ENCODE measurements at regions not wholly inside any gene's neighbourhood (a gene's known extent, or its start where the extent isn't known, plus 50 kb on each side); places are given as distances from the start of the nearest gene placed in this dataset.

GRCh38 chr18:46408334-46408987 is 248.6 kb downstream of the LOXHD1 start:
- Mint-ChIP-seq H3K9me3 (ENCODE audit: low read depth) (no peaks in the 10 kb centered on the region), H3K4me1 (ENCODE audit: low read depth) (no peaks in the 10 kb centered on the region), H3K4me3 (no peak overlapping the region), H3K27ac (no peak overlapping the region), H3K27me3 (no peaks in the 10 kb centered on the region), H3K36me3 (no peaks in the 10 kb centered on the region)

- Mint-ChIP-seq H3K36me3 (no peaks in the 10 kb centered on the region), H3K27me3 (no peaks in the 10 kb centered on the region), H3K4me1 (ENCODE audit: low read depth) (no peaks in the 10 kb centered on the region), H3K27ac (no peak overlapping the region), H3K4me3 (no peak overlapping the region), H3K9me3 (ENCODE audit: low read depth) (no peaks in the 10 kb centered on the region)
These were observed 245.7 kb downstream of the LOXHD1 start for GRCh38 chr18:46411191-46411828.

- no peak overlapping the region for H3K27ac Mint-ChIP-seq
- no peak overlapping the region for H3K4me3 Mint-ChIP-seq
- H3K9me3 Mint-ChIP-seq (ENCODE audit: low read depth): no peaks in the 10 kb centered on the region
- H3K36me3 Mint-ChIP-seq: no peaks in the 10 kb centered on the region
- H3K27me3 Mint-ChIP-seq: no peaks in the 10 kb centered on the region
- H3K4me1 Mint-ChIP-seq (ENCODE audit: low read depth): no peaks in the 10 kb centered on the region
These were observed 244.9 kb downstream of the LOXHD1 start for GRCh38 chr18:46411867-46412690.

GRCh38 chr18:46412916-46413315 is 244.1 kb downstream of the LOXHD1 start:
- no peaks in the 10 kb centered on the region for H3K27me3 Mint-ChIP-seq
- H3K9me3 Mint-ChIP-seq (ENCODE audit: low read depth): no peaks in the 10 kb centered on the region
- no peaks in the 10 kb centered on the region for H3K4me1 Mint-ChIP-seq (ENCODE audit: low read depth)
- H3K36me3 Mint-ChIP-seq: no peaks in the 10 kb centered on the region
- no peak overlapping the region for H3K27ac Mint-ChIP-seq
- H3K4me3 Mint-ChIP-seq: no peak overlapping the region

- no peak overlapping the region for H3K27ac Mint-ChIP-seq
- H3K9me3 Mint-ChIP-seq (ENCODE audit: low read depth): no peaks in the 10 kb centered on the region
- H3K27me3 Mint-ChIP-seq: no peaks in the 10 kb centered on the region
- H3K4me3 Mint-ChIP-seq: no peak overlapping the region
- H3K4me1 Mint-ChIP-seq (ENCODE audit: low read depth): peaks cover 4% of the 10 kb centered on the region
- H3K36me3 Mint-ChIP-seq: no peaks in the 10 kb centered on the region
These were observed 243.3 kb downstream of the LOXHD1 start for GRCh38 chr18:46413684-46414083.

GRCh38 chr18:46414863-46415262 is 242.2 kb downstream of the LOXHD1 start:
- H3K27me3 Mint-ChIP-seq: no peaks in the 10 kb centered on the region
- H3K9me3 Mint-ChIP-seq (ENCODE audit: low read depth): no peaks in the 10 kb centered on the region
- H3K4me1 Mint-ChIP-seq (ENCODE audit: low read depth): peaks cover 12% of the 10 kb centered on the region
- H3K27ac Mint-ChIP-seq: no peak overlapping the region
- H3K4me3 Mint-ChIP-seq: no peak overlapping the region
- no peaks in the 10 kb centered on the region for H3K36me3 Mint-ChIP-seq

GRCh38 chr18:46415532-46416252 is 241.3 kb downstream of the LOXHD1 start:
- Mint-ChIP-seq H3K36me3 (no peaks in the 10 kb centered on the region), H3K4me3 (no peak overlapping the region), H3K27me3 (no peaks in the 10 kb centered on the region), H3K27ac (no peak overlapping the region), H3K9me3 (ENCODE audit: low read depth) (no peaks in the 10 kb centered on the region), H3K4me1 (ENCODE audit: low read depth) (peaks cover 13% of the 10 kb centered on the region)

GRCh38 chr18:46416706-46417638 is 240.0 kb downstream of the LOXHD1 start:
- no peaks in the 10 kb centered on the region for H3K27me3 Mint-ChIP-seq
- no peak overlapping the region for H3K27ac Mint-ChIP-seq
- peaks cover 13% of the 10 kb centered on the region for H3K4me1 Mint-ChIP-seq (ENCODE audit: low read depth)
- no peak overlapping the region for H3K4me3 Mint-ChIP-seq
- H3K36me3 Mint-ChIP-seq: no peaks in the 10 kb centered on the region
- no peaks in the 10 kb centered on the region for H3K9me3 Mint-ChIP-seq (ENCODE audit: low read depth)

- H3K27ac Mint-ChIP-seq: no peak overlapping the region
- H3K27me3 Mint-ChIP-seq: no peaks in the 10 kb centered on the region
- H3K4me1 Mint-ChIP-seq (ENCODE audit: low read depth): peaks cover 13% of the 10 kb centered on the region
- no peak overlapping the region for H3K4me3 Mint-ChIP-seq
- H3K36me3 Mint-ChIP-seq: no peaks in the 10 kb centered on the region
- no peaks in the 10 kb centered on the region for H3K9me3 Mint-ChIP-seq (ENCODE audit: low read depth)
These were observed 238.3 kb downstream of the LOXHD1 start for GRCh38 chr18:46418663-46419260.

GRCh38 chr18:46419391-46420141 is 237.5 kb downstream of the LOXHD1 start:
- Mint-ChIP-seq H3K36me3 (no peaks in the 10 kb centered on the region), H3K9me3 (ENCODE audit: low read depth) (no peaks in the 10 kb centered on the region), H3K4me1 (ENCODE audit: low read depth) (peaks cover 13% of the 10 kb centered on the region), H3K27me3 (no peaks in the 10 kb centered on the region), H3K27ac (no peak overlapping the region), H3K4me3 (no peak overlapping the region)

- peaks cover 13% of the 10 kb centered on the region for H3K4me1 Mint-ChIP-seq (ENCODE audit: low read depth)
- H3K9me3 Mint-ChIP-seq (ENCODE audit: low read depth): no peaks in the 10 kb centered on the region
- H3K4me3 Mint-ChIP-seq: no peak overlapping the region
- H3K27ac Mint-ChIP-seq: no peak overlapping the region
- H3K36me3 Mint-ChIP-seq: no peaks in the 10 kb centered on the region
- no peaks in the 10 kb centered on the region for H3K27me3 Mint-ChIP-seq
These were observed 235.0 kb downstream of the LOXHD1 start for GRCh38 chr18:46421973-46422551.

GRCh38 chr18:46422552-46423055 is 234.4 kb downstream of the LOXHD1 start:
- no peaks in the 10 kb centered on the region for H3K36me3 Mint-ChIP-seq
- H3K4me1 Mint-ChIP-seq (ENCODE audit: low read depth): peaks cover 13% of the 10 kb centered on the region
- H3K4me3 Mint-ChIP-seq: no peak overlapping the region
- H3K9me3 Mint-ChIP-seq (ENCODE audit: low read depth): no peaks in the 10 kb centered on the region
- no peak overlapping the region for H3K27ac Mint-ChIP-seq
- H3K27me3 Mint-ChIP-seq: no peaks in the 10 kb centered on the region

All from activated naive CD8-positive, alpha-beta T cell (primary cell).